ENCODE measurements at regions not wholly inside any gene's neighbourhood (a gene's known extent, or its start where the extent isn't known, plus 50 kb on each side); places are given as distances from the start of the nearest gene placed in this dataset.

DNA sequence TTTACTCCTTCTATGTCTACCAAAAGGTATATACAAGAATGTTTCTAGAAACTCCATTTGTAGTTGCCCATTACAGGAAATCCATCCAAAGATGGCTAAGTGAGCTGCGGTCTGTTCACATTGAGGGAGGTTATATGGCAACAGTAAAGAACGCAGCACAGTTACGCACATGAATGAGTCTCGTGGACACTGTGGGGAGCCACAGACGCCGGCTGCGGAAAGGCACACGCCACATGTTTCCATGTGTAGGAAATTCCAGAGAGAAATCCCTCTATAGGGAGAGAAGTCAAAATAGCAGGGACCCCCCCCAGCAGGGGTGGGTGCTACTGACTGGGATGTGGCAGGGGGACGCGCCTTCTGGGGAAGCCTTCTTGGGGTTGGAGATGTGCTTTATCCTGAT, 139.0 kb upstream of the NCOR2 start:
- POLR2A ChIA-PET = interaction anchor here (0.7 kb wide), 1 partner anchor 90 kb away, joined by 7 read pairs; no protein-coding TSS in a partner anchor
- no peak for FAIRE-seq

More for the DNA sequence above, 139.0 kb upstream of the NCOR2 start:
- Histone ChIP-seq H3K79me2 (ENCODE audit: control insufficient read depth, insufficient read depth, low read length) (no peaks in the 10 kb centered on the region), H3K4me2 (ENCODE audit: control insufficient read depth, insufficient read depth) (no peak overlapping the region), H3K9me3 (replicated peaks; ENCODE audit: control insufficient read depth, insufficient read depth, low read length) (no peaks in the 10 kb centered on the region; the same call in 2 of the 3 replicates), H3K9ac (ENCODE audit: control insufficient read depth, insufficient read depth, low read length) (no peak overlapping the region), H3K4me3 (no peak overlapping the region), H3K4me1 (ENCODE audit: control insufficient read depth, insufficient read depth, low read length) (no peaks in the 10 kb centered on the region), H3K27me3 (replicated peaks in 1 of 2; ENCODE audit: control insufficient read depth in 2 of 2, insufficient read depth in 2 of 2, low read length in 1 of 2) (no peaks in the 10 kb centered on the region), H3K27ac (ENCODE audit: control insufficient read depth, insufficient read depth) (no peak overlapping the region), H2AFZ (ENCODE audit: control insufficient read depth, low read depth, low read length) (no peak overlapping the region), H4K20me1 (ENCODE audit: control insufficient read depth, insufficient read depth) (no peaks in the 10 kb centered on the region), H3K36me3 (ENCODE audit: control insufficient read depth in 2 of 2, insufficient read depth in 2 of 2, low read length in 1 of 2) (no peaks in the 10 kb centered on the region)
- ATAC-seq (no peak), DNase-seq (ENCODE audit: low read depth, low spot score) (no peak)
- ChIA-PET SMC1A (ENCODE audit: uncharacterized antibody, unreplicated experiment) (no interaction called here), RAD21 (ENCODE audit: unreplicated experiment) (no interaction called here), CTCF (no interaction called here)
- TF ChIP-seq, protein P1, sequence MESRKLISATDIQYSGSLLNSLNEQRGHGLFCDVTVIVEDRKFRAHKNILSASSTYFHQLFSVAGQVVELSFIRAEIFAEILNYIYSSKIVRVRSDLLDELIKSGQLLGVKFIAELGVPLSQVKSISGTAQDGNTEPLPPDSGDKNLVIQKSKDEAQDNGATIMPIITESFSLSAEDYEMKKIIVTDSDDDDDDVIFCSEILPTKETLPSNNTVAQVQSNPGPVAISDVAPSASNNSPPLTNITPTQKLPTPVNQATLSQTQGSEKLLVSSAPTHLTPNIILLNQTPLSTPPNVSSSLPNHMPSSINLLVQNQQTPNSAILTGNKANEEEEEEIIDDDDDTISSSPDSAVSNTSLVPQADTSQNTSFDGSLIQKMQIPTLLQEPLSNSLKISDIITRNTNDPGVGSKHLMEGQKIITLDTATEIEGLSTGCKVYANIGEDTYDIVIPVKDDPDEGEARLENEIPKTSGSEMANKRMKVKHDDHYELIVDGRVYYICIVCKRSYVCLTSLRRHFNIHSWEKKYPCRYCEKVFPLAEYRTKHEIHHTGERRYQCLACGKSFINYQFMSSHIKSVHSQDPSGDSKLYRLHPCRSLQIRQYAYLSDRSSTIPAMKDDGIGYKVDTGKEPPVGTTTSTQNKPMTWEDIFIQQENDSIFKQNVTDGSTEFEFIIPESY (IDR thresholded peaks at IDR 0.05) = no peak
- TF ChIP-seq, protein P2, sequence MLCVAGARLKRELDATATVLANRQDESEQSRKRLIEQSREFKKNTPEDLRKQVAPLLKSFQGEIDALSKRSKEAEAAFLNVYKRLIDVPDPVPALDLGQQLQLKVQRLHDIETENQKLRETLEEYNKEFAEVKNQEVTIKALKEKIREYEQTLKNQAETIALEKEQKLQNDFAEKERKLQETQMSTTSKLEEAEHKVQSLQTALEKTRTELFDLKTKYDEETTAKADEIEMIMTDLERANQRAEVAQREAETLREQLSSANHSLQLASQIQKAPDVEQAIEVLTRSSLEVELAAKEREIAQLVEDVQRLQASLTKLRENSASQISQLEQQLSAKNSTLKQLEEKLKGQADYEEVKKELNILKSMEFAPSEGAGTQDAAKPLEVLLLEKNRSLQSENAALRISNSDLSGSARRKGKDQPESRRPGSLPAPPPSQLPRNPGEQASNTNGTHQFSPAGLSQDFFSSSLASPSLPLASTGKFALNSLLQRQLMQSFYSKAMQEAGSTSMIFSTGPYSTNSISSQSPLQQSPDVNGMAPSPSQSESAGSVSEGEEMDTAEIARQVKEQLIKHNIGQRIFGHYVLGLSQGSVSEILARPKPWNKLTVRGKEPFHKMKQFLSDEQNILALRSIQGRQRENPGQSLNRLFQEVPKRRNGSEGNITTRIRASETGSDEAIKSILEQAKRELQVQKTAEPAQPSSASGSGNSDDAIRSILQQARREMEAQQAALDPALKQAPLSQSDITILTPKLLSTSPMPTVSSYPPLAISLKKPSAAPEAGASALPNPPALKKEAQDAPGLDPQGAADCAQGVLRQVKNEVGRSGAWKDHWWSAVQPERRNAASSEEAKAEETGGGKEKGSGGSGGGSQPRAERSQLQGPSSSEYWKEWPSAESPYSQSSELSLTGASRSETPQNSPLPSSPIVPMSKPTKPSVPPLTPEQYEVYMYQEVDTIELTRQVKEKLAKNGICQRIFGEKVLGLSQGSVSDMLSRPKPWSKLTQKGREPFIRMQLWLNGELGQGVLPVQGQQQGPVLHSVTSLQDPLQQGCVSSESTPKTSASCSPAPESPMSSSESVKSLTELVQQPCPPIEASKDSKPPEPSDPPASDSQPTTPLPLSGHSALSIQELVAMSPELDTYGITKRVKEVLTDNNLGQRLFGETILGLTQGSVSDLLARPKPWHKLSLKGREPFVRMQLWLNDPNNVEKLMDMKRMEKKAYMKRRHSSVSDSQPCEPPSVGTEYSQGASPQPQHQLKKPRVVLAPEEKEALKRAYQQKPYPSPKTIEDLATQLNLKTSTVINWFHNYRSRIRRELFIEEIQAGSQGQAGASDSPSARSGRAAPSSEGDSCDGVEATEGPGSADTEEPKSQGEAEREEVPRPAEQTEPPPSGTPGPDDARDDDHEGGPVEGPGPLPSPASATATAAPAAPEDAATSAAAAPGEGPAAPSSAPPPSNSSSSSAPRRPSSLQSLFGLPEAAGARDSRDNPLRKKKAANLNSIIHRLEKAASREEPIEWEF (IDR thresholded peaks at IDR 0.05; ENCODE audit: insufficient replicate concordance, low read depth, low read length) = no peak
- no peak for TF ChIP-seq PML (IDR thresholded peaks at IDR 0.05; ENCODE audit: low read length)
- TF ChIP-seq CBX5 (IDR thresholded peaks at IDR 0.05; ENCODE audit: low read depth) = no peak
- no peak for TF ChIP-seq RELA (IDR thresholded peaks at IDR 0.05; ENCODE audit: borderline replicate concordance, partially characterized antibody)
- TF ChIP-seq HDGF (IDR thresholded peaks at IDR 0.05) = no peak
- no peak for TF ChIP-seq POLR2AphosphoS5 (IDR thresholded peaks at IDR 0.05; ENCODE audit: low read length)
- intact Hi-C loops (cut with micrococcal nuclease; ENCODE audit: unreplicated experiment) (no loop called here), in situ Hi-C loops (cut with MboI) (no loop called here)
- WGBS (ENCODE audit: insufficient coverage, insufficient replicate concordance, low lambda C conversion rate, missing lambda C conversion rate) = 79% methylated on average over 10 of the region's 10 CpGs
- no TSS peak for BruUV-seq (replicated peaks)
